Stimulated activated CD4-positive, alpha-beta T cell treated with anti-CD3 and anti-CD28 coated beads, Interleukin-4, amount 100 ng/mL, for 48 hours (primary cell): ENCODE measurements at regions not wholly inside any gene's neighbourhood (a gene's known extent, or its start where the extent isn't known, plus 50 kb on each side); places are given as distances from the start of the nearest gene placed in this dataset.
"Not testable (repeated sequence)": the region's sequence is repeated elsewhere in the genome, so short reads cannot be mapped to it uniquely, and the experiment has no call there.

ENCODE experiments used
- DNase-seq, 2 donors: peaks; one replicate each; pipeline ENCODE4 v3.0.0-alpha.2; 2020; ENCODE audit warnings: low read depth in 2 of 2

DNA sequence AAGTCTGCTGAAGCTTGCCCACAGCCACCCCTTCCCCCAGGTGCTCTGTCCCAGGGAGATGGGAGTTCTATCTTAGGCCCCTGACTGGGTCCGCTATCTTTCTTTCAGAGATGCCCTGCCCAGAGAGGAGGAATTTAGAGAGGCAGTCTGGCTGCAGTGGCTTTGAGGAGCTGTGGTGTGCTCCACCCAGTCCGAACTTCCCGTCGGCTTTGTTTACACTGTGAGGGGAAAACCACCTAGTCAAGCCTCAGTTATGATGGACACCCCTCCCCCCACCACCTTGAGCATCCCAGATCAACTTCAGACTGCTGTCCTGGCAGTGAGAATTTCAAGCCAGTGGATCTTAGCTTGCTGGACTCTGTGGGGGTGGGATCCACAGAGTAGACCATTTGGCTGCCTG is 118.3 kb upstream of the ZEB2 start:
- DNase-seq = not testable (repeated sequence)

DNA sequence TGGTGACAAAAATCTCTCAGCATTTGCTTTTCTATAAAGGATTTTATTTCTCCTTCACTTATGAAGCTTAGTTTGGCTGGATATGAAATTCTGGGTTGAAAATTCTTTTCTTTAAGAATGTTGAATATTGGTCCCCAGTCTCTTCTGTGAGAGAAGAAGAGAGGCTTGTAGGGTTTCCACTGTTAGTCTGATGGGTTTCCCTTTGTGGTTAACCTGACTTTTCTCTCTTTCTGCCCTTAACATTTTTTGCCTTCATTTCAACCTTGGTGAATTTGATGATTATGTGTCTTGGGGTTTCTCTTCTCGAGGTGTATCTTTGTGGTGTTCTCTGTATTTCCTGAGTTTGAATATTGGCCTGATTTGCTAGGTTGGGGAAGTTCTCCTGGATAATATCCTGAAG is 116.9 kb upstream of the ZEB2 start:
- DNase-seq = not testable (repeated sequence)

DNA sequence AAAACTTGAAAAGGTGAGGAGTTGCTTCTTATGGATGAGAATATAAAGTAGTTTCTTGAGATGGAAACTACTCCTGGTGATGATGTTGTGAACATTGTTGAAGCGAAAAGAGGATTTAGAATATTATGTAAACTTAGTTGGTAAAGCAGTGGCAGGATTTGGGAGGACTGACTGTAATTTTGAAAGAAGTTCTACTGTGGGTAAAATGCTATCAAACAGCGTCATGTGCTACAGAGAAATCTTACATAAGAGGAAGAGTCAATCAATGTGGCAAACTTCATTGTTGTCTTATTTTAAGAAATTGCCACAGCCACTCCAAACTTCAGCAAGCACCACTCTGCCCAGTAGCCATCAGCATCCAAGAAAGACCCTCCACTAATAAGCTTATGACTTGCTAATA is 112.9 kb upstream of the ZEB2 start:
- DNase-seq = no peak

DNA sequence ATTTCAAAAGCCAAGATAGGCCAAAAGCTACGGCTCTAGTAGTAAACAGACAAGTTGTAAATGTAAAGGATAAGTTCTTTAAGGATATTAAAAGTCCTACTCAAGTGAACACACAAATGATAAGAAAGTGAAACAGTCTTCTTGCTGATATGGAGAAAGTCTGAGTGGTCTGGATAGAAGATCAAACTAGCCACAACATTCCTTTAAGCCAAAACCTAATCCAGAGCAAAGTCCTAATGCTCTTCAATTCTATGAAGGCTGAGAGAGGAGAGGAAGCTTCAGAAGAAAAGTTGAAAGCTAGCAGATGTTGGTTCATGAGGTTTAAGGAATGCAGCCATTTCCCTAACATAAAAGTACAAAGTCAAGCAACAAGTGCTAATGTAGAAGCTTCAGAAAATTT is 111.7 kb upstream of the ZEB2 start:
- no peak for DNase-seq

DNA sequence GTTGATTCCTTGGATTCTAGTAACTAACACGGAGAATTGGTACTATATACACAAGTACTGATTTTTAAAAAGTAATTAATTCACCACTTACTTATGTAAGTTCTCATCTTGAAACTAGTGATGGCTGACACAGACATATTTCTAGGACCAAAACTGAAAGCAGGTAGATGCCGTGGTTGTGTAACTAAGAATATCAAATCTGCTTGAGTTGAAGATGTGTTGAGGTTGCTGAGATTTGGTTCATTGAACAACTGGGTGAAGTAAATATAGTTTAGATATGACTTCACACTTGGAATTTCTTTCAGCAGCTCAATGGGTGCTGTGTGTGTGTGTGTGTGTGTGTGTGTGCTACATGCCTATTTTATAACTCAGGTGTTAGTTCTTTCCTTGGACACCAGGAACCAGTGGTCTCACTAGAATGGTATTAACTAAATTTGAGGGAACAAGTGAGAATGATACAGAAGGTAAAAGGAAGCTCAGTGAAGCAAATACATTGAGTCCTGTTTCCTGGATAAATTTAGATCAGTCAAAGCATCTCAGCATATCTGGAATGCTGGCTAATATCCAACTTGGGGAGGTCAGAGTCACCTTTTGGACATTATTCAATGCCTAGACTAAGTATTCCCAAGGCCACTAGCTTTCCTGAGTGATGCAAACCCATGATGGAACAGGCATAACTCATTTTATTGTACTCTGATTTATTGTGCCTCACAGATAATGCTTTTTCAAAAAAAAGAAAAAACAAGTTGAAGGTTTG is 110.7 kb upstream of the ZEB2 start:
- no peak for DNase-seq

DNA sequence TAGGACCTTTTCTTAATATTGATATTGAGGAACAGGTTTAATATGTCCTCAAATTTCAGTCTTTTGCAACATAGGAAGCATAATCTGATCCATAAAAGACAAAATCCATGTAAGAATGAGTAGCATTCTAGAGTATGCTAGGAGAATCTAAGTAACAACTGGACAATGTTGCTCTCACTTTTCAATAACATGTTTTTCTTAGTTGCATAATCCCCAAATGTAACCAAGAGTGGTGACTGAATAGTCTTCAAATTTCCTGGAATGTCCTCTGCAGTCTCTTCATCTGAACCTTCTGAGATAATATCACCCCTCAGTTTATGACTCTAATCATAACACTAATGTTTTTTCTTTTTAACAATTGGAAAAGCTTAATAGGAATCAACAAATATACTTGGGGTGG is 110.0 kb upstream of the ZEB2 start:
- DNase-seq = no peak

DNA sequence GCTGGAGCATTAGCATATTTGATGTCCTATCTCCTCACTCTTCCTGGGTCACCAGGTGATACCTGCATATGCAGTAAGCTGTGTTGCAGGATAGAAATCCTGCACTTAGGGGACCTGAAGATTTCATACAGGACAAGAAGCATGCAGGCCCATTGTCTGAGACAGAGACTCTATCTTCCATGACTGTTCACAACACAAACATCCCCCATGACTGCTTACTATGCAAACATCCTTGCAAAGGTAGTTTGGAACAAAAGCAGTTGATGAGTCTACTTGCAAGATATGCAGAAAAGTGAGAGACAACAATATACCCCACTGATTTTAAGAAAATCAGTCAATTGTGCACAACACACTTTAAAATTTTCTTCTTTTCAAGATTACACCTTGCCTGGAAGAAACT is 108.6 kb upstream of the ZEB2 start:
- DNase-seq = no peak

DNA sequence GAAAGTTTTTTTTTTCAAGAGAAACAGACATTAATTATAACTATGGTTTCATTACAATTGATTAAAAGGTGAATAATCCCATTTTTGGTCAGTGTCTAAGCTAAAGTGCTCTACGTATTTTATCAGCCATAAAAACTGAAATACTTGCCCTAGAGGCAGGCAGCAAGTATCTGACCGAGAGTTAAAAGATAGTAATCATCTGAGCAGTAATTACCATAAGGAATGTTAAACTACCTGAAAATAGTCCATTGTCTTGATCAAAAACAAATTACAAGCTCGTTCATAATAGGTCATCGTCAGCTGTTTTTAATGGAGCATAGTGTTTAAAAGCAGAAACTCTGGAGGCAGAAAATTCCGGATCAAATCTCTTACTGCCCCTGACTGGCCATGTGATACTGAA is 105.7 kb upstream of the ZEB2 start:
- DNase-seq = no peak

DNA sequence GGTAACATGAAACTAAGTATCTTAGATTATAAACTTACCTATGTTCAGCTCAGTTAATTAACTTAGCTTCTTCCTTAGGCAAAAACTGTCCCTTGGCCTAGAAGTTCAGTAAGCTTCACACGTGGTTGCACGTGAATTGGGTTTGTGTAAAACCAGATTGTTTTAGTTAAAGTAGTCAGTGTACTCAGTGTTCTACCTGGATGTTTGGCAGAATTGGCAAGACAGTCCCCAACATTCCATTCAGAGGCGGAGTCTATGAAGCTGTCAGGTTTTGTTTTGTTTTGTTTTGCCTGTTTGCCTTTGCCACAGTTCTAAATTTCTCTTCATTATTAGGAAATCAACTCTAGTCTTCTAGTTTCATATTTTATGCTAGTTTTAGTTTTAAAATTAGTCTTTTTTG is 105.3 kb upstream of the ZEB2 start:
- no peak for DNase-seq

DNA sequence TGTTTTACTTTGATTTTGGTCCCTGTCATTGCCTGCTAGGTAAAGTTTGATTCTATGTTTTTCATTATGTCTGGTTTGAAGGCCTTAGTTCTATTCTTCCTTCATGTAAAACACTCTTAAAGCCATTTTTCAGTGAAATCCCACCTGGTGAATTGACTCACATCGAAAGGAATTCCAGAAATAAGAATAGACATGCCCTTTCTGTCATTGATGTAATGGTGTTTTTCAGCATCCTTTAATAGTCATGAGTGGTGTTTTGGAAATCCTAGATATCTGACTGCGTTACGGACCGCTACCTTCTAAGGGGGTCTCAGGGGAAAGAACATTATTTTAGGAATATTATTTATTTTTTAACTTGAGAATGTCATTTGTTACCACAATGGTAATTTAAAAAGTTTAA is 104.5 kb upstream of the ZEB2 start:
- DNase-seq = no peak

DNA sequence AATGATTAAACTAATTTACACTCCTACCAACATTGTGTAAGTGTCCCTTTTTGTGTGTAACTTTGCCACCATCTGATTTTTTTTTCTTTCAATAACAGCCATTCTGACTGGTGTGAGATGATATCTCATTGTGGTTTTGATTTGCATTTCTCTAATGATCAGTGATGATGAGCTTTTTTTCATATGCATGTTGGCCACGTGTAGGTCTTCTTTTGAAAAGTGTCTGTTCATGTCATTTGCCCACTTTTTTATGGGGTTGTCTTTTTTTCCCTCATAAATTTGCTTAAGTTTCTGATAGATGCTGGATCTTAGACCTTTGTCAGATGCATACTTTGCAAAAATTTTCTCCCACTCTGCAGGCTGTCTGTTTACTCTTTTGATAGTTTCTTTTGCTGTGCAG is 102.5 kb upstream of the ZEB2 start:
- DNase-seq = not testable (repeated sequence)

DNA sequence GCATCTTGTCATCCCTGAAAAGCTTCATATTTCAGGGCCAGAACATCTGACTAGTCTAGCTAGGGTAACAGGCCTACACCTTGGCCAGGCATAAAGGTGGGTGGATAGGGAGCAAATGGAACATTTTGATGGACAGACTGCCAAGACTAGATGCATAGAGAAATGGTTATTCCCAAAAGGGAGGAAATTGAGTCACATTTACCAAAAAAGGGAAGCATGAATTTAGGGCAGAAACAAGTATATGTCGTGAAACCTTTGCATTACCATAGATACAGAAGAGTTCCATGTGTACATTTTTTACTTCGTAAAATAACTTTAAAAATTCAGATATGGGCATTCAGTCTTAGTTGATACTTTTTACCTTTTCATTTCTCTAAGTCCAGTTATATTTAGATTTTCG is 101.3 kb upstream of the ZEB2 start:
- DNase-seq = no peak

DNA sequence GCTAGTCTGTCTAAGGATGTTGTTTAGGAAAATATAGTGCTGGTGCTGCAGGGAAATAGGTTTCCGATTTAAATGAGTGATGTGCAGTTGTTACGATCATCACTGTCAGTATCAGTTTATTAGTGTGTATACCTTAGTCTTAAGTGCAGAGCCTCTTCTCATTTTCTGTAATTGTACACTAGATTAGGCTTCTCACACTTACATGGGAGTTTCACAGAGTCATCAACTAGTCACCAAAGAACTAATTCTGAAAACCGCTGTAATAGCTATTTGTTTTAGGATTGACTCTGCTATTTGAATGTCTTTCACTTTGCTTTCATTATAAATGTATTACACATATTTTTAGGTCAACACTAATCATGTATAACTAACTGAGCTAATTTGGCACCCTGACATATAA is 99.8 kb upstream of the ZEB2 start:
- no peak for DNase-seq

DNA sequence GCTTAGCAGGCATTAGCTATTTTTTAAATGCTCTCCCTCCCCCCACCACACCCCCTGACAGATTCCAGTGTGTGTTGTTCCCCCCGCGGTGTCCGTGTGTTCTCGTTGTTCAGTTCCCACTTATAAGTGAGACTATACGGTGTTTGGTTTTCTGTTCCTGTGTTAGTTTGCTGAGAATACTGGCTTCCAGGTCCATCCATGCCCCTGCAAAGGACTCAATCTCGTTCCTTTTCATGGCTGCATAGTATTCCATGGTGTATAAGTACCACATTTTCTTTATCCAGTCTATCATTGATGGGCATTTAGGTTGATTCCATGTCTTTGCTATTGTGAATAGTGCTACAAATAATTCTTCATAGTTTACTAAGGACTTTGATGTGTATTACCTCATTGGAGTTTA is 97.3 kb upstream of the ZEB2 start:
- not testable (repeated sequence) for DNase-seq

DNA sequence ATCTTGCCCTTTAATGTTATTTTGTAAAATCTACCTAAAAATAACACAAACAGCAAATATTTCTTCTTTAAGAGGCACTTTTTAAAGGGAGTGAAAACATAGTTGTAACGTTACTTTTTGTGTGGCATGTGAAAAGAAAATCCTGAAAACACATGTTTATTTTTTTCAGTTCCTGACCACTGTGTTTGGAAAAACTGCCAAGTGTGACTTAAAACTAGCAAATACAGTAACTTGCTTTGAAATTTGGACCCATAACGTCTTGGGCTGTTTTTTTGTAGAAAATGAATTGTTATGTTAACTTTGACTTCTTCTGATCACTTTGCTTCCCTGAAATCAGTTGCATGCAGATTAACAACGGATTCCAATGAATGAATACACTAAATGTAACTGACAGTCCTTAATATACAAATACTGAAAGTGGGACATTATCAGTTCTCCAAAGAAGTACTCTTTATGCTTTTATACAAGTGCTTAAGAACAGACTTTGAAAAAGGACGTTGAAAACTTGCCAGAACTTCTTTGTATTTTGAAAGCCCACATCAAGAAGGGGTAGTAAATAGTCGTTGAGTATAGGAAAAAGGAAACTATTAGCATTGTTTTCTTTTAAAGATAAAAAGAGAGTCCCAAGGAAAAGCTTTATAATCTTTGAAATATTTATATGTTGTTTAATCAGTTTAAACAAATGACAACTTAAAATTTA is 96.1 kb upstream of the ZEB2 start:
- DNase-seq = no peak

DNA sequence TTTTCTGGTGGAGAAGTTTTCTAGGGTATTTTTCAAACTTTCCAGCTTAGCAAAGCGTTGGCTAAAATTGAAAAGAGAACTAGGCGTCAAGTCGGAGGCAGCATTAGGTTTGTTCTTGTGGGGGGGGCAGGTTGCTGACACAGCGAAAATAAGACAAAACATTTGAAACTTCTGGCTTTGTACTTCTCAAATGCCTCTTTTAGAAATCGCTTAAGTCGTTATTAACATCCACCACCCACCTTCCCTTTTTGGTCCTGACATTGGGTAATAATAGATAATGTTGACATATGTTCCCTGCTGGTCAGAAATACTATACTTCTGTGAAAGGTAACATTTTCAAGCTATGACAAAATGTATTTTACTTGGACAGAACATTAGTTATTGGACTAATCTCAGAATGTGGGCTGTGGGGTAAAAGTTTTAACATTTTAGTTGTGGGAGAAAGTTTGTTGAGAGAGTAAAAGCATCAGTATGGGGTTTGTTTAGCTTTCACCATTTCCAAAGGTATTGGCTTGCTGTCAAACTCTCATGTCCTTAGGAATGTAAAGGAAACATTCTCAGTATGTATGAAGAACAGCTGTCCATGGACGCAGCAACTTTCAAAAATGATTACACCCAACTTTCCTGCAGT is 88.1 kb upstream of the ZEB2 start:
- DNase-seq = no peak

DNA sequence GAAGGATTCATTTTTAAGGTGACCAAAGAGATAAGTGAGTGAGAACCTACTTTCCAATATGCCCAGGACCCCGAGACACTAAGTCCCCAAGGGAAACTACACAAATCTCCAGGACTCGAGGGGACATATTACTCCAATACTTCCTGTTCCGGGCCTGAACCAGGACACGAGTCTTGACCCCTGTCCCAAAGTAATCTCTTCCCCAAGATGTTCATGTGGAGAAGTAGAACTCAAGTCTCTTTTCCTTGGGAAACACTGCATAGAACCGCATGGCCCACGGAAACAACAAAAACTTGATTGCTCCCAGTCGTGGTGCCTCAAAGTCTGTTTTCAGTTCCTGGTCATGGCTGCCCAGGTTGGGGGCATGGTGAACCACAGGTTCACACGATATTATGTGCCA is 87.2 kb upstream of the ZEB2 start:
- DNase-seq = no peak

DNA sequence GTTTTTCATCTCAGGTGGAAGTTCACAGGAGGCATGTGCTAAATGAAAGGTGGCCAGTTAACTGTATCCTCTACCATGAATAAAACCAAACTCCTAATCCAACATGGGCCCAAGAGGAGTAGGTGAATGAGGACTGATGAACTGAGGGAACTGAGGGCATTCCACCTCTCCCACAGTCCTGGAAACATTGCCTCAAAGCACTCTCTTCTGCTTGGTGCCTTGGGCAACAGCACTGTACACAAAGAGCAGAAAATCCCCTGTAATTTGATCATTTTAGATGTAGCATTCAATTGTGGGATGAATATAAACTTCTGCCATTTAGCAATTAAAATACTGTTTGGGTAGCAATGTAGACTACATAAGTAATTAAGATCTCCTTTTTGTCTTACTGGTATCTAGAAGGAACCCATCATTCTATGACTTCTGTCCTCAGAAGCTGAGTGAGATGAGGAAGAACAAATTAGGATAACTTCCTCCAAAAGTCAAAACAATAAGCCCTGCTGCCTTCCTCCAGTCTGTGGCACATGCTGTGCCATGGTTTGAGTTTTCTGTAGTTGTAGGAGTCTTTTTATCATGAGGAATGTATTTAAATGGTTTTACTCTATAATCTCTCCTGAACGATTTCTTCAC is 86.7 kb upstream of the ZEB2 start:
- DNase-seq = no peak

DNA sequence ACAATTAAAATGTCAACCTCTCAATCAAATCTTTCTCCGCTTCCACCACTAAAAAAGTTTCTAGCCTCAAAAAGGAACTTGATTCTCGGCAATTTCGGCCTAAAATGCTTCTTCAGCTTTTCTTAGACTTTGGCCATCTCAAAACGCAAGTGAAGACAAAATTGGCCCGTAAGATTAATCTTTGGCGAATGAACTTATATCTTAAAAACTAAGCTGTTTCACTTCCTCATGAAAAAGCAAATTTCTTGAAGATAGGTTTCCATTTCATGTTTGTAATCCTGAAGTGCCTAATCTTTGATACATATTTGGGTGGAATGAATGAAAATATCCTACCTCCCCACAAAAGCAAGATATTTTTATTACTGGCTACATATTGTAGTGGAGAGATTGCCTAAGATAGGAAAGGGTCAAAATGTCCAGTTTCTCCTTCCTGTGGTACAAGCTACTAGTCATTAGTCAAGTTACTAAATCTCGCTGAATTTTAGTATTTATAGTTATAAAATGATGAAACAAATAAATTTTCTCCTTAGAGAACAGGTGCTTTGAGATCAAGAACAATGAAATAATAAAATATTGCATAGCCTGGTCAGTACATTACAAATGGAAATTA is 85.4 kb upstream of the ZEB2 start:
- DNase-seq = no peak

DNA sequence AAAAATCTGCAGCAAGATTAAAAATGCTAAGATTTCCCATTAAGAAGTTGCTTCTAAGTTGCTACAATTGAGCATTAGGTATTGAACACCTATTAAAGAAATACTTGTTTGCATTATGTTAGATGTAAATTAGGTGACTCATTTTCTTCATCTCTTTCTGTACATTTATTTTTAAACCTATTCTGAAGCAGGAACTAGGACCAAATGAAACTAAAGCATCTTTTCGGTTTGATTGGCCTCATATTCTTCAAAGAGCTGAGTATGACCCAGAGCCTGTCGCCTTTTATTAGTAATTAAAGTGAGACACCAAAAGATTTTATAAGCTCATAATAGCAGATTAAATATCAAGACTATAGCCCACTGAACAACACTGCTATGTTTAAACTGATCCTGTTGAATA is 83.4 kb upstream of the ZEB2 start:
- DNase-seq = no peak

DNA sequence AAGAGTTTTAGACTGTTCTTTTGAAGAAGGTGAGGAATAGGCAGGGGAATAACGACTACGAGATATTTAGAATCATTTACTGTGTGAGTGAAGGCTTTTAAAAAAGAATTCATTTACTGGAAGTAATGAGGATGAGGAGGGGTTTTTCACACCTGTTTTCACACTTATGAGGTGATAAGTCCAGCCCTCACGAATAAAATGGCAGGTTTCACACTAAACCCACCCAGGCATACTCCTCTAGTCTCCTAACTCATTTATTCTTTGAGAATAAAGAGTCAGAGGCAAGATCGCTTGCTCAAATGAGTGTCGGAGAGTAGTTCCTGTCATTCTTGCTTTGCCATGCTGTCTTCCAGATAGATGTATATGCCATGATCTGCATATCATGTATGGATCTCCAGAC is 79.0 kb upstream of the ZEB2 start:
- DNase-seq = no peak

DNA sequence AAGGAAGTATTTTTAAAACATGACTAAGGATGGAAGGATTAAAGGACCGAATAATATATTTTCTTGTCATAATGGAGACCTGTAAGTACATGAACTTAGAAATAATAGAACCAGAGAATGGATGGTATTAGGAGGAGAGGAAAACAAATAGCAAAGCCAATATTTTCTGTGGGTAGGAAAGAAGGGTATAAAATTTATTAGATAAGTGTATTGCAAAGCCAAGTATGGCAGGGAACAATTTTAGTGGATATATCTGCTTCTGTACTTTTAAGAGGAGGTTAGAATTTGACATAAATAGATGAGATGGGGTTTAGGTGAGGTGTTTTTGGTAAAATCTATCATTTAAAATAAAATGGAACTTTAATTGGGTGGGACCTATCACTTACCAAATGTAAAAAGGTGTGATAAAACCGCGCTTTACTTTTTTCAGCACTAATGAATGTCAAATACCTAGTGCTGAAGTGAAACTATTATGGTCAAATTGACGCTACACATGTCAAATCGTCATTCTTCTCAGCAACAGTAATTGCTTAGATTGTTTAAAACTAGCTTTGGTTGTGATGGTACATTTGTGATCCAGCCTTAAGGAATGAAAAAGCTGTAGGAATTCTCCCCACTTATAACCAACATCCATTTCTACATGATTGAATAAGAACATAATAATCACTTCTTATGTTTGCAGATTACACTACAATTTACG is 78.1 kb upstream of the ZEB2 start:
- DNase-seq = no peak
